SK-N-SH (cell line): ENCODE measurements at regions not wholly inside any gene's neighbourhood (a gene's known extent, or its start where the extent isn't known, plus 50 kb on each side); places are given as distances from the start of the nearest gene placed in this dataset.

Experiments used
- CTCF ChIA-PET: fragments of 300-600, 350-600 bp; formaldehyde crosslinking; extraction: SDS; loops from one replicate; lab custom pipeline; 2021; lab: Yijun Ruan, JAX
- POLR2A ChIA-PET: fragments of 350-600 bp; sonication (Branson Sonifier 250); formaldehyde crosslinking; extraction: SDS; loops from one replicate; lab custom pipeline; 2020; ENCODE audit warnings: antibody characterized with exemption, inconsistent platforms; lab: Yijun Ruan, JAX
- DNase-seq: peaks from one replicate; pipeline ENCODE4 v3.0.0; 2012
- H2AFZ ChIP-seq: fragments of 200-600 bp; sonication (generic); 2 replicates; pipeline ENCODE4 v1.8.1; 2016; ENCODE audit warnings: antibody characterized with exemption, mild to moderate bottlenecking, low read depth
- H3F3A ChIP-seq: fragments of 200-600 bp; sonication (generic); replicated peaks from 2 replicates; pipeline ENCODE3; 2016; ENCODE audit warnings: antibody characterized with exemption, mild to moderate bottlenecking; ENCODE audit not compliant: insufficient read depth
- H3K27ac ChIP-seq, 2 experiments: fragments of 200-500 bp in 1 of 2; fragments of 200-600 bp in 1 of 2; sonication (Bioruptor generic) in 1 of 2; sonication (generic), shearing (Covaris generic) in 1 of 2; 2 replicates each; pipeline versions ENCODE4 v1.5.1 to v1.6.1; 2014 to 2016; ENCODE audit warnings: low read depth in 2 of 2, inconsistent platforms in 1 of 2, low read length in 1 of 2, mild to moderate bottlenecking in 1 of 2, mixed read lengths in 1 of 2
- H3K27me3 ChIP-seq: fragments of 200-600 bp; sonication (generic), shearing (Covaris generic); 2 replicates; pipeline ENCODE4 v1.6.1; 2016; ENCODE audit warnings: mixed run types; ENCODE audit not compliant: insufficient read depth
- H3K36me3 ChIP-seq, 2 experiments: fragments of 200-500 bp in 1 of 2; fragments of 200-600 bp in 1 of 2; sonication (Bioruptor generic) in 1 of 2; sonication (generic) in 1 of 2; replicated peaks in 1 of 2; 2 replicates each; pipeline versions ENCODE3 to v1.5.1; 2014 to 2016; ENCODE audit warnings: low read length in 1 of 2, mild to moderate bottlenecking in 1 of 2; ENCODE audit not compliant: insufficient read depth in 2 of 2, control insufficient read depth in 1 of 2
- H3K4me1 ChIP-seq, 2 experiments: fragments of 200-500 bp in 1 of 2; fragments of 200-600 bp in 1 of 2; sonication (Bioruptor generic) in 1 of 2; sonication (generic), shearing (Covaris generic) in 1 of 2; 2 replicates each; pipeline versions ENCODE4 v1.5.1 to v1.6.1; 2014 to 2016; ENCODE audit warnings: low read depth in 1 of 2, low read length in 1 of 2, mixed run types in 1 of 2; ENCODE audit not compliant: insufficient read depth in 2 of 2, control insufficient read depth in 1 of 2
- H3K4me2 ChIP-seq: fragments of 200-600 bp; sonication (generic), shearing (Covaris generic); 2 replicates; pipeline ENCODE4 v1.6.1; 2017; ENCODE audit warnings: mixed run types
- H3K4me3 ChIP-seq, 2 experiments: fragments of 200-500 bp in 1 of 2; fragments of 200-600 bp in 1 of 2; sonication (Bioruptor generic) in 1 of 2; sonication (generic), shearing (Covaris generic) in 1 of 2; 2 replicates each; pipeline versions ENCODE4 v1.5.1 to v1.8.1; 2014 to 2016; ENCODE audit warnings: low read depth in 2 of 2, inconsistent platforms in 1 of 2, low read length in 1 of 2, mild to moderate bottlenecking in 1 of 2, mixed read lengths in 1 of 2, moderate library complexity in 1 of 2
- H3K79me2 ChIP-seq: fragments of 200-600 bp; sonication (generic); 2 replicates; pipeline ENCODE4 v1.8.1; 2017; ENCODE audit warnings: mild to moderate bottlenecking; ENCODE audit not compliant: insufficient read depth
- H3K9ac ChIP-seq: fragments of 200-600 bp; sonication (generic); 2 replicates; pipeline ENCODE4 v1.6.1; 2017; ENCODE audit warnings: mixed run types
- H3K9me2 ChIP-seq: fragments of 200-600 bp; sonication (generic); 2 replicates; pipeline ENCODE4 v1.6.1; 2017; ENCODE audit warnings: mixed run types
- H3K9me3 ChIP-seq: fragments of 200-600 bp; sonication (generic); 2 replicates; pipeline ENCODE4 v1.6.1; 2017; ENCODE audit warnings: mixed run types, mild to moderate bottlenecking, moderate library complexity
- H4K20me1 ChIP-seq: fragments of 200-600 bp; sonication (generic); 2 replicates; pipeline ENCODE4 v1.6.1; 2017; ENCODE audit warnings: mild to moderate bottlenecking, mixed run types; ENCODE audit not compliant: insufficient read depth
- ELF1 ChIP-seq: IDR thresholded peaks from 2 replicates; pipeline ENCODE4 v1.4.0; 2012
- EZH2phosphoT487 ChIP-seq: fragments of 200-600 bp; sonication (generic); IDR thresholded peaks from 2 replicates; pipeline ENCODE4 v1.6.1; 2017; ENCODE audit warnings: low read depth, mixed run types, mild to moderate bottlenecking, antibody characterized with exemption, moderate library complexity, borderline replicate concordance
- FOSL2 ChIP-seq: IDR thresholded peaks from 2 replicates; pipeline ENCODE4 v1.4.0; 2012; ENCODE audit warnings: low read depth, mild to moderate bottlenecking, moderate library complexity, borderline replicate concordance
- FOXJ3 ChIP-seq: sonication (generic); formaldehyde crosslinking; IDR thresholded peaks from 2 replicates; pipeline ENCODE4 v1.5.1; 2020; ENCODE audit warnings: mild to moderate bottlenecking, missing genetic modification reagents
- FOXM1 ChIP-seq: IDR thresholded peaks from 2 replicates; pipeline ENCODE4 v1.4.0; 2012; ENCODE audit warnings: low read depth, mild to moderate bottlenecking
- GABPA ChIP-seq: IDR thresholded peaks from 2 replicates; pipeline ENCODE4 v1.4.0; 2012; ENCODE audit warnings: low read depth, mild to moderate bottlenecking
- MEF2A ChIP-seq: IDR thresholded peaks from 2 replicates; pipeline ENCODE4 v1.4.0; 2012; ENCODE audit warnings: low read depth, borderline replicate concordance
- MXI1 ChIP-seq: IDR thresholded peaks from 2 replicates; pipeline ENCODE4 v1.6.1; 2012; ENCODE audit warnings: mild to moderate bottlenecking, low read depth, low read length, improper control_type of control experiment
- NRF1 ChIP-seq: IDR thresholded peaks from 2 replicates; pipeline ENCODE4 v1.6.1; 2012; ENCODE audit warnings: low read depth, mild to moderate bottlenecking, low read length
- POLR2AphosphoS5 ChIP-seq: IDR thresholded peaks from 2 replicates; pipeline ENCODE4 v1.6.1; 2012; ENCODE audit warnings: low read depth, low read length
- RAD21 ChIP-seq: IDR thresholded peaks from 2 replicates; pipeline ENCODE4 v1.6.1; 2012; ENCODE audit warnings: mild to moderate bottlenecking, low read length
- RXRA ChIP-seq: IDR thresholded peaks from 2 replicates; pipeline ENCODE4 v1.4.0; 2012; ENCODE audit warnings: low read depth, mild to moderate bottlenecking, borderline replicate concordance
- TAF1 ChIP-seq: IDR thresholded peaks from 2 replicates; pipeline ENCODE4 v1.6.1; 2012; ENCODE audit warnings: low read depth, mild to moderate bottlenecking, low read length, moderate library complexity, borderline replicate concordance
- TEAD4 ChIP-seq: IDR thresholded peaks from 2 replicates; pipeline ENCODE4 v1.4.0; 2012; ENCODE audit warnings: mild to moderate bottlenecking, borderline replicate concordance; ENCODE audit not compliant: insufficient read depth
- WGBS: methylation state at CpG from one replicate; pipeline ENCODE4 v1.1.6; 2017; ENCODE audit warnings: low lambda C conversion rate; 5-methylcytosine and 5-hydroxymethylcytosine counted together
- TF ChIP-seq, protein P1 (sequence below): IDR thresholded peaks from 2 replicates; pipeline ENCODE4 v1.4.0; 2012; ENCODE audit warnings: low read depth
- TF ChIP-seq, protein P2 (sequence below): IDR thresholded peaks from 2 replicates; pipeline ENCODE4; 2012
- TF ChIP-seq, protein P3 (sequence below): IDR thresholded peaks from 2 replicates; pipeline ENCODE4 v1.4.0; 2012; ENCODE audit warnings: low read depth, borderline replicate concordance
- TF ChIP-seq, protein P4 (sequence below): IDR thresholded peaks from 2 replicates; pipeline ENCODE4 v1.4.0; 2012; ENCODE audit warnings: low read depth, borderline replicate concordance

DNA sequence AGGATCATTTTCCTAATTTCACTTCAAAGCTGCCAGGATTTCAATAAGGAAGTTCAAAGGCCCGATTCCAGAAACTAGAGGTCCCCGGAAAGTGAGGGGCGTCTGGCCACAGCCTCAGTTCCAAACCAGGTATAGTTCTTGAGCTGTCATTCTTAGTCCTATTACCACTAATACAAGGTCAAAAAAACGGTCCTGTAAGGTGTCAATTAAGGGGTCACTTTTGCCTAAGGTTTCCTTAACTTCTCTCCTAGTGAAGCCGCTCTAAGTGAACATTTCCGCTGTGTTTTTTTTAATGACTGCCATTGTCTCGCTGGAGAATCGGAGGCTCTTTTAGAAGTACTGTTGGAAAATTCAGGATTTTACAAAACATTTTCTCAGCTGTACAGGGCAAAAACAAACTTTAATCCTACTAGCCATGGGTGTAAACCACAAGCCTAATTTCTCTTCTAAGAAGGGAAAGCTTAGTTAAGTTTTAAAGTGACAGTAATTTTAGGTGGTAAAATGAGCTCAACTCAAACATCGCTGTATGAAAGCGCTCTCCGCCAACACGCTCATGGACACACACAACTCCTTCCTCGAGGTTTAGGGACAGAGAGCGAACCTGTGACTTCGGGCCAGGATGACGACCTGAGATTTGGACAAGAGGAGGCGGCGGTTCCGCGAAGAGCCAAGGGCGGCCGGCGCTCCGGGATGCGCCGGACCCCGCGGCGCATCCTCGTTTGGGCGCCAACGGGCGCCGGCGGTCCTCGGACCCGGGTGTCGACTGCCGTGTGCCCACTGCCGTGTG, 76.7 kb upstream of the IFNE start:
- H4K20me1 ChIP-seq: no peaks in the 10 kb centered on the region
- no peaks in the 10 kb centered on the region for H3K36me3 ChIP-seq
- no peak overlapping the region for H3K27ac ChIP-seq
- DNase-seq: no peak
- CTCF ChIA-PET: interaction anchor here (0.6 to 1.1 kb wide), 2 partner anchors 32 to 240 kb away, joined by 3 read pairs; no protein-coding TSS in a partner anchor
- no peaks in the 10 kb centered on the region for H3K79me2 ChIP-seq
- no peaks in the 10 kb centered on the region for H3K9me2 ChIP-seq
- peak overlapping the region; percentile 57; the same call in 1 of the 2 replicates for H3K4me2 ChIP-seq
- no peaks in the 10 kb centered on the region for H3K9me3 ChIP-seq
- 10% methylated on average over 19 of the region's 40 CpGs for WGBS
- H3F3A ChIP-seq: no peaks in the 10 kb centered on the region
- no peak overlapping the region for H2AFZ ChIP-seq
- POLR2A ChIA-PET: no interaction called here
- peaks cover 44% of the 10 kb centered on the region for H3K27me3 ChIP-seq
- no peak for TF ChIP-seq RXRA
- TF ChIP-seq, protein P1, sequence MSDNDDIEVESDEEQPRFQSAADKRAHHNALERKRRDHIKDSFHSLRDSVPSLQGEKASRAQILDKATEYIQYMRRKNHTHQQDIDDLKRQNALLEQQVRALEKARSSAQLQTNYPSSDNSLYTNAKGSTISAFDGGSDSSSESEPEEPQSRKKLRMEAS: no peak
- no peak for TF ChIP-seq EZH2phosphoT487
- TF ChIP-seq, protein P2, sequence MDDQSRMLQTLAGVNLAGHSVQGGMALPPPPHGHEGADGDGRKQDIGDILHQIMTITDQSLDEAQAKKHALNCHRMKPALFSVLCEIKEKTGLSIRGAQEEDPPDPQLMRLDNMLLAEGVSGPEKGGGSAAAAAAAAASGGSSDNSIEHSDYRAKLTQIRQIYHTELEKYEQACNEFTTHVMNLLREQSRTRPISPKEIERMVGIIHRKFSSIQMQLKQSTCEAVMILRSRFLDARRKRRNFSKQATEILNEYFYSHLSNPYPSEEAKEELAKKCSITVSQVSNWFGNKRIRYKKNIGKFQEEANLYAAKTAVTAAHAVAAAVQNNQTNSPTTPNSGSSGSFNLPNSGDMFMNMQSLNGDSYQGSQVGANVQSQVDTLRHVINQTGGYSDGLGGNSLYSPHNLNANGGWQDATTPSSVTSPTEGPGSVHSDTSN: no peak
- no peak for TF ChIP-seq POLR2AphosphoS5
- no peak for TF ChIP-seq FOSL2
- no peak for TF ChIP-seq TEAD4
- no peak for TF ChIP-seq FOXJ3 (CRISPR knock-in tag)
- no peak for TF ChIP-seq MXI1
- TF ChIP-seq NRF1: no peak
- no peak for TF ChIP-seq ELF1
- TF ChIP-seq FOXM1: no peak
- TF ChIP-seq GABPA: no peak
- no peak for TF ChIP-seq TAF1
- TF ChIP-seq MEF2A: no peak
- TF ChIP-seq, protein P3, sequence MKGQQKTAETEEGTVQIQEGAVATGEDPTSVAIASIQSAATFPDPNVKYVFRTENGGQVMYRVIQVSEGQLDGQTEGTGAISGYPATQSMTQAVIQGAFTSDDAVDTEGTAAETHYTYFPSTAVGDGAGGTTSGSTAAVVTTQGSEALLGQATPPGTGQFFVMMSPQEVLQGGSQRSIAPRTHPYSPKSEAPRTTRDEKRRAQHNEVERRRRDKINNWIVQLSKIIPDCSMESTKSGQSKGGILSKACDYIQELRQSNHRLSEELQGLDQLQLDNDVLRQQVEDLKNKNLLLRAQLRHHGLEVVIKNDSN: no peak
- no peak for TF ChIP-seq RAD21
- TF ChIP-seq, protein P4, sequence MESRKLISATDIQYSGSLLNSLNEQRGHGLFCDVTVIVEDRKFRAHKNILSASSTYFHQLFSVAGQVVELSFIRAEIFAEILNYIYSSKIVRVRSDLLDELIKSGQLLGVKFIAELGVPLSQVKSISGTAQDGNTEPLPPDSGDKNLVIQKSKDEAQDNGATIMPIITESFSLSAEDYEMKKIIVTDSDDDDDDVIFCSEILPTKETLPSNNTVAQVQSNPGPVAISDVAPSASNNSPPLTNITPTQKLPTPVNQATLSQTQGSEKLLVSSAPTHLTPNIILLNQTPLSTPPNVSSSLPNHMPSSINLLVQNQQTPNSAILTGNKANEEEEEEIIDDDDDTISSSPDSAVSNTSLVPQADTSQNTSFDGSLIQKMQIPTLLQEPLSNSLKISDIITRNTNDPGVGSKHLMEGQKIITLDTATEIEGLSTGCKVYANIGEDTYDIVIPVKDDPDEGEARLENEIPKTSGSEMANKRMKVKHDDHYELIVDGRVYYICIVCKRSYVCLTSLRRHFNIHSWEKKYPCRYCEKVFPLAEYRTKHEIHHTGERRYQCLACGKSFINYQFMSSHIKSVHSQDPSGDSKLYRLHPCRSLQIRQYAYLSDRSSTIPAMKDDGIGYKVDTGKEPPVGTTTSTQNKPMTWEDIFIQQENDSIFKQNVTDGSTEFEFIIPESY: no peak
- no peaks in the 10 kb centered on the region; a peak in 1 of 4 replicates for H3K4me1 ChIP-seq
- H3K9ac ChIP-seq: no peak overlapping the region; the same call in 1 of the 2 replicates
- peak overlapping the region; percentile 28 to 32; a peak in 2 of 4 replicates for H3K4me3 ChIP-seq
